ENCODE measurements at regions not wholly inside any gene's neighbourhood (a gene's known extent, or its start where the extent isn't known, plus 50 kb on each side); places are given as distances from the start of the nearest gene placed in this dataset.
"Not testable (repeated sequence)": the region's sequence is repeated elsewhere in the genome, so short reads cannot be mapped to it uniquely, and the experiment has no call there.

DNA sequence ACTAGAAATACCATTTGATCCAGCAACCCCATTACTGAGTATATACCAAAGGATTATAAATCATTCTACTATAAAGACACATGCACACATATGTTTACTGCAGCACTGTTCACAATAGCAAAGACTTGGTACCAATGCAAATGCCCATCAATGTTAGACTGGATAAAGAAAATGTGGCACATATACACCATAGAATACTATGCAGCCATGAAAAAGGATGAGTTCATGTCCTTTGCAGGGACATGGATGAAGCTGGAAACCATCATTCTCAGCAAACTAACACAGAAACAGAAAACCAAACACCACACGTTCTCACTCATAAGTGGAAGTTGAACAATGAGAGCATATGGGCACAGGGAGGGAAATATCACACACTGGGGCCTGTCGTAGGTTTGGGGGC lies 106.0 kb downstream of the SPATA18 start:
- not testable (repeated sequence) for H3K27ac Mint-ChIP-seq; H3K27me3 Mint-ChIP-seq; DNase-seq (ENCODE audit: low spot score, unreplicated experiment); H3K4me1 Mint-ChIP-seq (ENCODE audit: low read depth); H3K36me3 Mint-ChIP-seq (ENCODE audit: insufficient read depth); H3K4me3 Mint-ChIP-seq (ENCODE audit: low read depth)
- H3K9me3 Mint-ChIP-seq (ENCODE audit: low read depth): peaks cover 16% of the 10 kb centered on the region

DNA sequence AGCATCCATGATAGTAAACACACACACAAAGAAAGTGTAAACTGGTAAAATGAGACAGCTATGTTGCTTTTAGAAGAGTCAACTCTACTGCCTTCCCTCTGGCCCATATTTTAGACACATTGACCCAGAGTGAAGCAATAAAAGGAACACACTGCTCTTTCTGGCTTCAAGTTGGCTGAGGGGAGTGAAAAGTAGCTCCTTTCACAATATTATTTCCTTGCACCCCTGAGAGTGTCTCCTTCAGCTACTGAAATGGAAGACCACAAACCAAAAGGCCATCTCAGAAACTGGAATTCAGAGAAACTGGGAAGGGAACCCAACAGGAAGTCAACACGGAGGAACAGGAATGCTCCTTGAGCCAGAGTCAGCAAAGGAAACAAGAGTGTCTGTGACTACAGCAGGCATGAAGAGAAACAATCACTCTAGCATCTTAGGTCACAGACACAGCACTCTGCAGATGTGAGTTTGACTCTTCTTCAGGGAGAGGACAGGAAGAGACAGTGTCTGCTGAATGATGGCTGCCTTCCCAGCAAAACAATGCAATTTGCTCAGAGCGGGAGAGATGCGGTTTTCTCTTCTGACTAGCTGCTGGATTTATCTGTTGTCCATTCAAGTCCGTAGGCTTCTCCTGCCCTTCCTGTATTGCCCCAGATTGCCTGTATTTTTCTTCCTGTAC lies 106.7 kb downstream of the SPATA18 start:
- Mint-ChIP-seq H3K36me3 (ENCODE audit: insufficient read depth) (no peaks in the 10 kb centered on the region), H3K27me3 (no peaks in the 10 kb centered on the region), H3K27ac (no peak overlapping the region), H3K4me3 (ENCODE audit: low read depth) (no peak overlapping the region), H3K9me3 (ENCODE audit: low read depth) (peaks cover 16% of the 10 kb centered on the region), H3K4me1 (ENCODE audit: low read depth) (no peaks in the 10 kb centered on the region)
- TF ChIP-seq, protein P1, sequence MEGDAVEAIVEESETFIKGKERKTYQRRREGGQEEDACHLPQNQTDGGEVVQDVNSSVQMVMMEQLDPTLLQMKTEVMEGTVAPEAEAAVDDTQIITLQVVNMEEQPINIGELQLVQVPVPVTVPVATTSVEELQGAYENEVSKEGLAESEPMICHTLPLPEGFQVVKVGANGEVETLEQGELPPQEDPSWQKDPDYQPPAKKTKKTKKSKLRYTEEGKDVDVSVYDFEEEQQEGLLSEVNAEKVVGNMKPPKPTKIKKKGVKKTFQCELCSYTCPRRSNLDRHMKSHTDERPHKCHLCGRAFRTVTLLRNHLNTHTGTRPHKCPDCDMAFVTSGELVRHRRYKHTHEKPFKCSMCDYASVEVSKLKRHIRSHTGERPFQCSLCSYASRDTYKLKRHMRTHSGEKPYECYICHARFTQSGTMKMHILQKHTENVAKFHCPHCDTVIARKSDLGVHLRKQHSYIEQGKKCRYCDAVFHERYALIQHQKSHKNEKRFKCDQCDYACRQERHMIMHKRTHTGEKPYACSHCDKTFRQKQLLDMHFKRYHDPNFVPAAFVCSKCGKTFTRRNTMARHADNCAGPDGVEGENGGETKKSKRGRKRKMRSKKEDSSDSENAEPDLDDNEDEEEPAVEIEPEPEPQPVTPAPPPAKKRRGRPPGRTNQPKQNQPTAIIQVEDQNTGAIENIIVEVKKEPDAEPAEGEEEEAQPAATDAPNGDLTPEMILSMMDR (IDR thresholded peaks at IDR 0.05; ENCODE audit: unreplicated experiment): no peak
- DNase-seq (ENCODE audit: low spot score, unreplicated experiment): no peak

DNA sequence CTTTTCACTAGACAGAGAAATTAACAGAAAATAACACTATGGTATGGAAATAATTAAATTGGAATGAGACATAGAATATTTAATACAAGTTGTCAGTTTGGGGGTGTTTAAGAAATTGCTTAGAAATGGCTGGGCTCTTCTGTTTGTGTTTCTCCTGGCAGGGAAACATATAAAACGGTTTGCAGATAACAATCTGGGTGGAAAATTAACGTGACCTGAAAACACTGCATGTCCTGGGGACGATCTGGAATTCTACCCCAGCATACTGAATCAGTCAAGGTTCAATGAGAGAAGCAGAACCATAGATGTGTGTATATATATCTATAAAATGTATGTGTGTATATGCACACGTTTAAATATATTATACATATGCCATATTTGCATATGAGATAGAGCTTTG lies 109.8 kb downstream of the SPATA18 start:
- Mint-ChIP-seq H3K9me3 (ENCODE audit: low read depth) (peaks cover 3% of the 10 kb centered on the region), H3K27me3 (no peaks in the 10 kb centered on the region), H3K36me3 (ENCODE audit: insufficient read depth) (no peaks in the 10 kb centered on the region), H3K4me3 (ENCODE audit: low read depth) (no peak overlapping the region), H3K27ac (no peak overlapping the region), H3K4me1 (ENCODE audit: low read depth) (no peaks in the 10 kb centered on the region)
- DNase-seq (ENCODE audit: low spot score, unreplicated experiment): no peak
- TF ChIP-seq, protein P1 (IDR thresholded peaks at IDR 0.05; ENCODE audit: unreplicated experiment): no peak

- Mint-ChIP-seq H3K4me3 (ENCODE audit: low read depth) (no peak overlapping the region), H3K4me1 (ENCODE audit: low read depth) (no peaks in the 10 kb centered on the region), H3K27ac (no peak overlapping the region), H3K36me3 (ENCODE audit: insufficient read depth) (no peaks in the 10 kb centered on the region), H3K9me3 (ENCODE audit: low read depth) (peaks cover 2% of the 10 kb centered on the region), H3K27me3 (no peaks in the 10 kb centered on the region)
- TF ChIP-seq, protein P1 (IDR thresholded peaks at IDR 0.05; ENCODE audit: unreplicated experiment): no peak
- no peak for DNase-seq (ENCODE audit: low spot score, unreplicated experiment)
Measured at GRCh38 chr4:52164116-52164515, 113.0 kb downstream of the SPATA18 start.

GRCh38 chr4:52172166-52172565 lies 121.1 kb downstream of the SPATA18 start:
- no peak for DNase-seq (ENCODE audit: low spot score, unreplicated experiment)

More at GRCh38 chr4:52172166-52172565, 121.1 kb downstream of the SPATA18 start:
- Mint-ChIP-seq H3K36me3 (ENCODE audit: insufficient read depth) (no peaks in the 10 kb centered on the region), H3K27ac (no peak overlapping the region), H3K4me3 (ENCODE audit: low read depth) (no peak overlapping the region), H3K27me3 (no peaks in the 10 kb centered on the region), H3K9me3 (ENCODE audit: low read depth) (peaks cover 7% of the 10 kb centered on the region), H3K4me1 (ENCODE audit: low read depth) (no peaks in the 10 kb centered on the region)
- TF ChIP-seq, protein P1 (IDR thresholded peaks at IDR 0.05; ENCODE audit: unreplicated experiment): peak; percentile 24

Measured in progenitor cell of endocrine pancreas (in vitro differentiated cells).